GM12873 (cell line): ENCODE measurements at regions not wholly inside any gene's neighbourhood (a gene's known extent, or its start where the extent isn't known, plus 50 kb on each side); places are given as distances from the start of the nearest gene placed in this dataset.

ENCODE experiments used
- CTCF ChIP-seq: IDR thresholded peaks from 2 replicates; pipeline ENCODE4 v1.5.1; 2012; ENCODE audit warnings: low read depth, mild to moderate bottlenecking, moderate library complexity, low read length, control low read depth; ENCODE audit not compliant: insufficient read depth; ENCODE audit errors: missing control alignments

- no peak for TF ChIP-seq CTCF
Measured at GRCh38 chr15:95076678-95076990, 845.3 kb downstream of the MCTP2 start.

- TF ChIP-seq CTCF, result no peak
Measured at GRCh38 chr15:95078003-95078402, 846.6 kb downstream of the MCTP2 start.

DNA sequence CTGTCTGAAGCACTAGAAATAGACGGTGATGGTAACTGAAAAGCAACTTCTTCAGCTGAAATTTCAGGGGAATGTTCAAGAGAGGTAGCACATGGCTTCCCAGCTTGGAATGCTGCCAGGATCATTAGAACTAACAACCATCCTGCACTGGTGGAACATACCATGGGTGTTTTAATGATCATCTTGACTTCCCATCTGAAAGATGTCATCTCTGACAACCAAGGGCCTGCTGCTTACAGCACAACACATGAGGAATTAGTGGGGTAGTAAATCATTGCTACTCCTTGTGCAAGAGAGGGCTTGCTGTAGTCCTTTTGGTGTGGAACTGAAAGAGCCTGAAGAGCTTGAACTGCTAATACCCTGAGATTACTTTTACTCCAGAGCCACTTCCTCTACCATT, 853.7 kb downstream of the MCTP2 start:
- TF ChIP-seq CTCF, result no peak

- TF ChIP-seq CTCF, result no peak
Measured at GRCh38 chr15:95086531-95087252, 855.3 kb downstream of the MCTP2 start.

DNA sequence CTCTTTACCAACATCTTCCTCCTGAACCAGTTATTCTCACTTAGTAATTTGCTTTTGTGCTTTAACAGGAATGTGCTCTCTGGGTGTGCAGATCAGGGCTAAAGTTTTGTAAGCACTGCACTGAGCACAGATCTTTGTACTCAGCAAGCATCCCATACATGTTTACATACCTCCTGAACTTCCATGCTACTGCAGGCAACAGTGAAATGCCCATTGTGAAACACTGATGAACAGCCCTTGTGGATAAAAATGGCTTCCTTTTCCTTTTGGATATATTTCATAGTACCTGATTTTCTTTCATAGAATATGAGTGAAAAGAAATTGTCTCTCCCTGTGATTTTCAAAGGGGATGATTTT, 855.9 kb downstream of the MCTP2 start:
- TF ChIP-seq CTCF, result no peak

- TF ChIP-seq CTCF, result no peak
Measured at GRCh38 chr15:95091444-95091843, 860.1 kb downstream of the MCTP2 start.

DNA sequence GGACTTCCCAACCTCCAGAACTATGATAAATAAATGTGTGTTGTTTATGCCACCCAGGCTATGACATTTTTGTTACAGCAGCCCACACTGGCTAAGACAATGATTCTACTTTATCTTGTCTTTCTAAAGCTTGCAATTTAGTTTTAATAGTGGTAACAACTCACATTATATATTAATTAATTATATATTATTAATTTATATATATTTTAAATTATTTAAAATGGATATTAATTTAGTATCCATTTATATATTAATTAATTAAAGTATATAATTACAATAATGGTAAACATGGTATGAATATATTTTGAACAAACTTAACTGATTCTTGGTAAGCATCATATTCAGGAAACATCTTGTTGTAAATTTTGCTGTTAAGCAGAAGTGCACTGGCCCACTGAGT, 863.9 kb downstream of the MCTP2 start:
- TF ChIP-seq CTCF, result no peak
